GM10248 (cell line): ENCODE measurements at regions not wholly inside any gene's neighbourhood (a gene's known extent, or its start where the extent isn't known, plus 50 kb on each side); places are given as distances from the start of the nearest gene placed in this dataset.

ENCODE experiments used
- CTCF ChIA-PET: fragments of 300-600 bp; sonication (Branson Sonifier 250); formaldehyde crosslinking; extraction: SDS; loops from one replicate; lab custom pipeline; 2021; ENCODE audit warnings: antibody characterized with exemption; lab: Yijun Ruan, JAX
- POLR2A ChIA-PET: fragments of 350-650 bp; sonication (Branson Sonifier 250); formaldehyde crosslinking; extraction: SDS; loops from one replicate; lab custom pipeline; 2020; ENCODE audit warnings: antibody characterized with exemption; lab: Yijun Ruan, JAX
- DNase-seq: peaks from one replicate; pipeline ENCODE4 v3.0.0; 2012; ENCODE audit errors: extremely low spot score
- TF ChIP-seq, protein P1 (sequence below): IDR thresholded peaks from 2 replicates; pipeline ENCODE4 v1.5.1; 2012; ENCODE audit warnings: mild to moderate bottlenecking, low read depth; ENCODE audit errors: extremely low read depth, missing control alignments, control extremely low read depth

DNA sequence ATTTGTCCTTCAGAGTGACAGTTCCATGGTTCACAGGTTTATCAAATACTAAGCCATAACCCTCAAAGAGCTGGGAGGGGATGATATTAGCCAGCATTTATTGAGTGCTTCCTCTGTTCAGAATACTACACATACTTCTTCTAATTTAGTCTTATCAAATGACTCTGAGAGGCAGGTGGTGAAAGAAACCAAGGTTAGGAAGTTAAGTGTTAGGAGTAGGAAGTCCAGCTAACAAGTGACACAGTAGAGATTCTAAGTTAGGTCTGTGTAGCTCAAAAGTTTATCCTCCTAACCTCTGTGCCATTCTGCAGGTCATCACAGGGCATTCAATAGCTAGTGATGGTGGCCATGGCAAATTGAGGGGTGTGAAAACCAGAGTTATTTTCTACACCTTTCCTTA lies 198.3 kb upstream of the MID1 start:
- no peak for DNase-seq

DNA sequence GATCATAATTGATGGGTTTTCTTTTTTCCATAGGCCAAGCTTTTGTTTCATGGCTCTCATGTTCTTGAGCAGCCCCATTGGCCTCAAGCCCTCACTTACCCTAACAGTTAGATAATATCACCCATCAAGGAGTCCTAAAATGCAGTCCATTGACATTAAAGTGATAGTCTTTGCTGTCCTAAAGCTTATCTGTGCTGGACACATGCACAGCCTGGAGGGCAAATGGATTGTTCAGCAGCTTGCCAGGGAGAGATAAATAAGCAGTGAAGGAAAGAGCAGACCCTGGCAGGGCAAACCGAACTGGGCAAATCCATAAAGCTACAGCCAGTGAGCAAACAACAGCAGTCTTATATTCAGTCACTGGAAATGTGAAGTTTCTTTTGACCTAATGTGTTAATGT lies 199.6 kb upstream of the MID1 start:
- no peak for DNase-seq
- ChIA-PET POLR2A (no interaction called here), CTCF (no interaction called here)
- TF ChIP-seq, protein P1, sequence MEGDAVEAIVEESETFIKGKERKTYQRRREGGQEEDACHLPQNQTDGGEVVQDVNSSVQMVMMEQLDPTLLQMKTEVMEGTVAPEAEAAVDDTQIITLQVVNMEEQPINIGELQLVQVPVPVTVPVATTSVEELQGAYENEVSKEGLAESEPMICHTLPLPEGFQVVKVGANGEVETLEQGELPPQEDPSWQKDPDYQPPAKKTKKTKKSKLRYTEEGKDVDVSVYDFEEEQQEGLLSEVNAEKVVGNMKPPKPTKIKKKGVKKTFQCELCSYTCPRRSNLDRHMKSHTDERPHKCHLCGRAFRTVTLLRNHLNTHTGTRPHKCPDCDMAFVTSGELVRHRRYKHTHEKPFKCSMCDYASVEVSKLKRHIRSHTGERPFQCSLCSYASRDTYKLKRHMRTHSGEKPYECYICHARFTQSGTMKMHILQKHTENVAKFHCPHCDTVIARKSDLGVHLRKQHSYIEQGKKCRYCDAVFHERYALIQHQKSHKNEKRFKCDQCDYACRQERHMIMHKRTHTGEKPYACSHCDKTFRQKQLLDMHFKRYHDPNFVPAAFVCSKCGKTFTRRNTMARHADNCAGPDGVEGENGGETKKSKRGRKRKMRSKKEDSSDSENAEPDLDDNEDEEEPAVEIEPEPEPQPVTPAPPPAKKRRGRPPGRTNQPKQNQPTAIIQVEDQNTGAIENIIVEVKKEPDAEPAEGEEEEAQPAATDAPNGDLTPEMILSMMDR = no peak

More for the DNA sequence above, 198.3 kb upstream of the MID1 start:
- POLR2A ChIA-PET = no interaction called here
- TF ChIP-seq, protein P1 = no peak
- CTCF ChIA-PET = no interaction called here

DNA sequence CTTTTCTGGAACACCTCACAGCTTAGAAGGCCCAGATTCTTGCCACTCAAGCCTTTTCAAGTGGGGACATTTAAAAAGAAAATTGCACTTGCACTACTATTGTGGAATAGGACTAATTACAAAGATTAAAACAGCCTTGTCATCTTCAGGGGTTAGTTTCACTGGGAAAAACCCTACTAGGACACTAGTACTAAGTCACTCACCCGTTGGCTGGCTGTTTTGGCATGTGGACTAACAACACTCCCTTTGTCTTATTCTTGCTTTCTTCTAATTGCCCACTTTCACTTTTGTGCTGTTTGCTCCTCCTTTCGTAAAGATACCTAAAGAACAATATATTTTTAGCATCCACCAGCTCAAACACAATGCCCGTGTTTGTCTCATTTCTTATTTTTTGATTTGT lies 200.9 kb upstream of the MID1 start:
- DNase-seq = no peak
- ChIA-PET POLR2A (no interaction called here), CTCF (no interaction called here)
- TF ChIP-seq, protein P1 = no peak

DNA sequence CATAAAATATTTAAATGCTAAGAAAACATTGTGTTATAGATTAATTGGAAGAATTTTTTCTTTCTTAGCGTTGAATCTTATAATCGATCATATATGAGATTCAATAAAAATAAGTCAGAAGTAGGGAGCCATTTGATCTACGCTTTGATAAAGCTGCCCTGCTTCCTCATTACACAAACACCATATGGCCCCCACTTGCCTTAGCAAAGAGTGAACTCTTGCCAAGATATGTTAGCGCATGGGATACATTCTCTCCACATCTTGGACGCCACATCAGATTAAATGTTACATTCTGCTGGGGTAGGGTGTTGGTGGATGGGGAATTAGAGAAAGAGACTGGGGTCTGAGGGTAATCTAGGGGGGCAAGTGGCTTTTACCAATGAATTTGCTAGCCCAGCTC lies 207.7 kb upstream of the MID1 start:
- TF ChIP-seq, protein P1 = no peak
- no peak for DNase-seq
- CTCF ChIA-PET = no interaction called here
- POLR2A ChIA-PET = no interaction called here

DNA sequence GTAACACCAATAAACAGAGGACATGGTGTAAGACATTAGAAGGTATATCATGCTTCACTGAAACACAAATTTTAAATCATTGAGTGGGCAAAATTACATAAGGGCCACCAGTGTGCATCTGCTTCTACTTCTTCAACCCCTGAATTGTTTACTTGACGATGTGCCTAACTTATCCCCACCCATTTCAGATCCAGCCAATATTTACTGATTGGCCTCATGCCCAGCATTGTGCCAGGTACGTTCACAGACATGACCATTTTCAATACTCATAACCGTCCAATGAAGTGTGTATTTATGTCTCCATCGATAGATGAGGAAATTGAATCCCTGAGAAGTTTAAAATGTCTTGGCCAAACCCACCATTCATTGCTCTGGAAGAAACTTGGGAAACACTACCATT lies 208.3 kb upstream of the MID1 start:
- ChIA-PET POLR2A (no interaction called here), CTCF (no interaction called here)
- DNase-seq = no peak
- TF ChIP-seq, protein P1 = no peak

DNA sequence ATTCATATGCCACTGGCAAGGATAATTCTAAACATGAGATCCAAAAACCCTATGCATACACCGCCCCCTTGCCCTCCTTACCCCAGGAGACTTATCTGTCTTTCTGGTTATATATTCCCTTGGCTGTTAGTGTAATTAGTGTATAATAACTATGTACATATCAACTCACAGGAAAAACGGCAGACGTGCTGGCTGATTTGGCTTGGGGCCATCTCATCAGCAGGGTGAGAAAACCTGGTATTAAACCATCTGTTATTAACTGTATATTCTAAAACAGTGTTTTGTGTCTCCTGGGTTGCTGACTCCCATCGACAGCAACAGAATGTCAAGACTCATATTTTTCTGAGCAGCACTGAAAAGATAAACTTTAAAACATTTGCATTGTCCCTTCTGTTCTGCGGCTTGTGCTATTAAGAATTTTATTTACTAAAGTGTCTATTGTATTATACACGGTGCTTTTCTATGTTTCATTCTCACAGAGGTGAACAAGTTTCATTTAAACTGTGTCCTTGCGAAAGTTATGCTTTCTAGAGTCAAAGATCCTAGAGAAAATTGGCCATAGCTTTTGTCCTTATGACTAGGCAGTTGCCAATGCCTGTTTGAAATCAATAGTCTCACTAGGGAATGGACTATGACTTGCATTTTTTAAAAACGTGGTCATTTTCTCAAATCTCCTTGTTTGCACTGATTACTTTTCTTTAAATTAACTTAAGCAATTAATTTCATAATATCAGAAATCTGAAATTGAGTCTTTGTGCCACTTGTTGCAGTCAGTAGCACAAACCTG lies 211.5 kb upstream of the MID1 start:
- ChIA-PET POLR2A (no interaction called here), CTCF (no interaction called here)
- TF ChIP-seq, protein P1 = no peak
- DNase-seq = no peak
